ENCODE measurements at regions not wholly inside any gene's neighbourhood (a gene's known extent, or its start where the extent isn't known, plus 50 kb on each side); places are given as distances from the start of the nearest gene placed in this dataset.

GRCh38 chr1:204752688-204753040 is 67.1 kb upstream of the LRRN2 start:
- Histone ChIP-seq H3K9ac (ENCODE audit: low read length in 5 of 5) (no peak overlapping the region), H3K27ac (ENCODE audit: low read depth, low read length) (no peak overlapping the region), H3K9me3 (ENCODE audit: control insufficient read depth in 5 of 5, low read length in 5 of 5) (no peaks in the 10 kb centered on the region), H3K27me3 (ENCODE audit: control insufficient read depth in 5 of 5, insufficient read depth in 4 of 5, low read length in 5 of 5) (peaks cover 4 to 17% (median 5%) of the 10 kb centered on the region in 5 donors), H3K4me3 (ENCODE audit: low read depth in 1 of 5, low read length in 5 of 5) (no peak overlapping the region), H3K4me1 (ENCODE audit: control insufficient read depth in 5 of 5, insufficient read depth in 5 of 5, low read length in 5 of 5) (no peaks in the 10 kb centered on the region), H3K36me3 (ENCODE audit: control insufficient read depth in 5 of 5, insufficient read depth in 5 of 5, low read length in 5 of 5) (no peaks in the 10 kb centered on the region)

GRCh38 chr1:204754821-204755220 is 69.3 kb upstream of the LRRN2 start:
- Histone ChIP-seq H3K9me3 (ENCODE audit: control insufficient read depth in 5 of 5, low read length in 5 of 5) (no peaks in the 10 kb centered on the region), H3K4me1 (ENCODE audit: control insufficient read depth in 5 of 5, insufficient read depth in 5 of 5, low read length in 5 of 5) (no peaks in the 10 kb centered on the region), H3K36me3 (ENCODE audit: control insufficient read depth in 5 of 5, insufficient read depth in 5 of 5, low read length in 5 of 5) (no peaks in the 10 kb centered on the region), H3K9ac (ENCODE audit: low read length in 5 of 5) (no peak overlapping the region), H3K4me3 (ENCODE audit: low read depth in 1 of 5, low read length in 5 of 5) (no peak overlapping the region), H3K27me3 (ENCODE audit: control insufficient read depth in 5 of 5, insufficient read depth in 4 of 5, low read length in 5 of 5) (peaks cover 4 to 17% (median 5%) of the 10 kb centered on the region in 5 donors), H3K27ac (ENCODE audit: low read depth, low read length) (no peak overlapping the region)

GRCh38 chr1:204756349-204756748 is 70.8 kb upstream of the LRRN2 start:
- Histone ChIP-seq H3K27ac (ENCODE audit: low read depth, low read length) (no peak overlapping the region), H3K9me3 (ENCODE audit: control insufficient read depth in 5 of 5, low read length in 5 of 5) (peaks cover 0 to 3% (median 0%) of the 10 kb centered on the region in 5 donors), H3K9ac (ENCODE audit: low read length in 5 of 5) (no peak overlapping the region), H3K4me3 (ENCODE audit: low read depth in 1 of 5, low read length in 5 of 5) (no peak overlapping the region), H3K27me3 (ENCODE audit: control insufficient read depth in 5 of 5, insufficient read depth in 4 of 5, low read length in 5 of 5) (peaks cover 4 to 17% (median 5%) of the 10 kb centered on the region in 5 donors), H3K36me3 (ENCODE audit: control insufficient read depth in 5 of 5, insufficient read depth in 5 of 5, low read length in 5 of 5) (no peaks in the 10 kb centered on the region), H3K4me1 (ENCODE audit: control insufficient read depth in 5 of 5, insufficient read depth in 5 of 5, low read length in 5 of 5) (no peaks in the 10 kb centered on the region)

- Histone ChIP-seq H3K27me3 (ENCODE audit: control insufficient read depth in 5 of 5, insufficient read depth in 4 of 5, low read length in 5 of 5) (peaks cover 4 to 15% (median 5%) of the 10 kb centered on the region in 5 donors), H3K27ac (ENCODE audit: low read depth, low read length) (no peak overlapping the region), H3K36me3 (ENCODE audit: control insufficient read depth in 5 of 5, insufficient read depth in 5 of 5, low read length in 5 of 5) (no peaks in the 10 kb centered on the region), H3K4me3 (ENCODE audit: low read depth in 1 of 5, low read length in 5 of 5) (no peak overlapping the region), H3K9me3 (ENCODE audit: control insufficient read depth in 5 of 5, low read length in 5 of 5) (peaks cover 0 to 3% (median 0%) of the 10 kb centered on the region in 5 donors), H3K4me1 (ENCODE audit: control insufficient read depth in 5 of 5, insufficient read depth in 5 of 5, low read length in 5 of 5) (no peaks in the 10 kb centered on the region), H3K9ac (ENCODE audit: low read length in 5 of 5) (no peak overlapping the region)
These were observed 71.3 kb upstream of the LRRN2 start for GRCh38 chr1:204756811-204757210.

- Histone ChIP-seq H3K4me3 (ENCODE audit: low read depth in 1 of 5, low read length in 5 of 5) (no peak overlapping the region), H3K9me3 (ENCODE audit: control insufficient read depth in 5 of 5, low read length in 5 of 5) (peaks cover 0 to 6% (median 6%) of the 10 kb centered on the region in 5 donors), H3K36me3 (ENCODE audit: control insufficient read depth in 5 of 5, insufficient read depth in 5 of 5, low read length in 5 of 5) (no peaks in the 10 kb centered on the region), H3K27ac (ENCODE audit: low read depth, low read length) (no peak overlapping the region), H3K4me1 (ENCODE audit: control insufficient read depth in 5 of 5, insufficient read depth in 5 of 5, low read length in 5 of 5) (peaks cover 0 to 3% (median 2%) of the 10 kb centered on the region in 5 donors), H3K27me3 (ENCODE audit: control insufficient read depth in 5 of 5, insufficient read depth in 4 of 5, low read length in 5 of 5) (peaks cover 4 to 7% (median 5%) of the 10 kb centered on the region in 5 donors), H3K9ac (ENCODE audit: low read length in 5 of 5) (no peak overlapping the region)
These were observed 73.1 kb upstream of the LRRN2 start for GRCh38 chr1:204758601-204759000.

GRCh38 chr1:204760350-204760749 is 74.8 kb upstream of the LRRN2 start:
- Histone ChIP-seq H3K27ac (ENCODE audit: low read depth, low read length) (no peak overlapping the region), H3K9me3 (ENCODE audit: control insufficient read depth in 5 of 5, low read length in 5 of 5) (peaks cover 0 to 6% (median 6%) of the 10 kb centered on the region in 5 donors), H3K9ac (ENCODE audit: low read length in 5 of 5) (no peak overlapping the region), H3K36me3 (ENCODE audit: control insufficient read depth in 5 of 5, insufficient read depth in 5 of 5, low read length in 5 of 5) (no peaks in the 10 kb centered on the region), H3K4me3 (ENCODE audit: low read depth in 1 of 5, low read length in 5 of 5) (no peak overlapping the region), H3K4me1 (ENCODE audit: control insufficient read depth in 5 of 5, insufficient read depth in 5 of 5, low read length in 5 of 5) (peaks cover 0 to 10% (median 7%) of the 10 kb centered on the region in 5 donors), H3K27me3 (ENCODE audit: control insufficient read depth in 5 of 5, insufficient read depth in 4 of 5, low read length in 5 of 5) (peaks cover 0 to 5% (median 1%) of the 10 kb centered on the region in 5 donors)

GRCh38 chr1:204760757-204761156 is 75.2 kb upstream of the LRRN2 start:
- Histone ChIP-seq H3K27ac (ENCODE audit: low read depth, low read length) (no peak overlapping the region), H3K27me3 (ENCODE audit: control insufficient read depth in 5 of 5, insufficient read depth in 4 of 5, low read length in 5 of 5) (peaks cover under 1 to 5% (median 2%) of the 10 kb centered on the region in 5 donors), H3K9me3 (ENCODE audit: control insufficient read depth in 5 of 5, low read length in 5 of 5) (peaks cover 0 to 6% (median 6%) of the 10 kb centered on the region in 5 donors), H3K36me3 (ENCODE audit: control insufficient read depth in 5 of 5, insufficient read depth in 5 of 5, low read length in 5 of 5) (no peaks in the 10 kb centered on the region), H3K4me3 (ENCODE audit: low read depth in 1 of 5, low read length in 5 of 5) (no peak overlapping the region), H3K9ac (ENCODE audit: low read length in 5 of 5) (no peak overlapping the region), H3K4me1 (ENCODE audit: control insufficient read depth in 5 of 5, insufficient read depth in 5 of 5, low read length in 5 of 5) (peaks cover 0 to 10% (median 7%) of the 10 kb centered on the region in 5 donors)

GRCh38 chr1:204763773-204764427 is 78.4 kb upstream of the LRRN2 start:
- Histone ChIP-seq H3K27ac (ENCODE audit: low read depth, low read length) (no peak overlapping the region), H3K4me1 (ENCODE audit: control insufficient read depth in 5 of 5, insufficient read depth in 5 of 5, low read length in 5 of 5) (peaks cover 0 to 10% (median 7%) of the 10 kb centered on the region in 5 donors), H3K9ac (ENCODE audit: low read length in 5 of 5) (peak overlapping the region in 1 of 5 donors; percentile 7), H3K36me3 (ENCODE audit: control insufficient read depth in 5 of 5, insufficient read depth in 5 of 5, low read length in 5 of 5) (no peaks in the 10 kb centered on the region), H3K4me3 (ENCODE audit: low read depth in 1 of 5, low read length in 5 of 5) (peak overlapping the region in 1 of 5 donors; percentile 9), H3K9me3 (ENCODE audit: control insufficient read depth in 5 of 5, low read length in 5 of 5) (peaks cover 0 to 6% (median 6%) of the 10 kb centered on the region in 5 donors), H3K27me3 (ENCODE audit: control insufficient read depth in 5 of 5, insufficient read depth in 4 of 5, low read length in 5 of 5) (peaks cover 5 to 15% (median 9%) of the 10 kb centered on the region in 5 donors)

- Histone ChIP-seq H3K27ac (ENCODE audit: low read depth, low read length) (no peak overlapping the region), H3K4me1 (ENCODE audit: control insufficient read depth in 5 of 5, insufficient read depth in 5 of 5, low read length in 5 of 5) (no peaks in the 10 kb centered on the region), H3K4me3 (ENCODE audit: low read depth in 1 of 5, low read length in 5 of 5) (no peak overlapping the region), H3K27me3 (ENCODE audit: control insufficient read depth in 5 of 5, insufficient read depth in 4 of 5, low read length in 5 of 5) (peaks cover 9 to 18% (median 13%) of the 10 kb centered on the region in 5 donors), H3K36me3 (ENCODE audit: control insufficient read depth in 5 of 5, insufficient read depth in 5 of 5, low read length in 5 of 5) (no peaks in the 10 kb centered on the region), H3K9me3 (ENCODE audit: control insufficient read depth in 5 of 5, low read length in 5 of 5) (no peaks in the 10 kb centered on the region), H3K9ac (ENCODE audit: low read length in 5 of 5) (no peak overlapping the region)
These were observed 84.5 kb upstream of the LRRN2 start for GRCh38 chr1:204769997-204770396.

- no peaks in the 10 kb centered on the region for H3K4me1 ChIP-seq (ENCODE audit: control insufficient read depth in 5 of 5, insufficient read depth in 5 of 5, low read length in 5 of 5)
- no peak overlapping the region for H3K27ac ChIP-seq (ENCODE audit: low read depth, low read length)
These were observed 85.8 kb upstream of the LRRN2 start for GRCh38 chr1:204771358-204771757.

More at GRCh38 chr1:204771358-204771757, 85.8 kb upstream of the LRRN2 start:
- Histone ChIP-seq H3K4me3 (ENCODE audit: low read depth in 1 of 5, low read length in 5 of 5) (no peak overlapping the region), H3K9me3 (ENCODE audit: control insufficient read depth in 5 of 5, low read length in 5 of 5) (no peaks in the 10 kb centered on the region), H3K9ac (ENCODE audit: low read length in 5 of 5) (no peak overlapping the region), H3K27me3 (ENCODE audit: control insufficient read depth in 5 of 5, insufficient read depth in 4 of 5, low read length in 5 of 5) (peaks cover 4 to 16% (median 12%) of the 10 kb centered on the region in 5 donors), H3K36me3 (ENCODE audit: control insufficient read depth in 5 of 5, insufficient read depth in 5 of 5, low read length in 5 of 5) (no peaks in the 10 kb centered on the region)

Data from subcutaneous abdominal adipose tissue (tissue), 5 donors.